HFFc6 (cell line): ENCODE measurements at regions not wholly inside any gene's neighbourhood (a gene's known extent, or its start where the extent isn't known, plus 50 kb on each side); places are given as distances from the start of the nearest gene placed in this dataset.

ENCODE experiments used
- DNase-seq: peaks from one replicate; pipeline ENCODE4 v3.0.0-alpha.2; 2018
- H3K27ac Mint-ChIP-seq: 2 replicates; pipeline ENCODE4 v1.8.0; 2020; ENCODE audit warnings: mild to moderate bottlenecking, mixed read lengths
- H3K27me3 Mint-ChIP-seq: 2 replicates; pipeline ENCODE4 v1.8.0; 2021; ENCODE audit warnings: mild to moderate bottlenecking, moderate library complexity, mixed read lengths; ENCODE audit not compliant: insufficient read depth
- H3K36me3 Mint-ChIP-seq: 2 replicates; pipeline ENCODE4 v1.8.0; 2021; ENCODE audit warnings: low read depth, mixed read lengths
- H3K4me1 Mint-ChIP-seq: 2 replicates; pipeline ENCODE4 v1.8.0; 2020; ENCODE audit warnings: low read depth, mixed read lengths
- H3K4me3 Mint-ChIP-seq: 2 replicates; pipeline ENCODE4 v1.8.0; 2020; ENCODE audit warnings: mild to moderate bottlenecking, moderate library complexity, mixed read lengths
- H3K9me3 Mint-ChIP-seq: 2 replicates; pipeline ENCODE4 v1.8.0; 2020; ENCODE audit warnings: mild to moderate bottlenecking, mixed read lengths
- TF ChIP-seq, protein P1 (sequence below): fragments of 200-600 bp; sonication (generic); IDR thresholded peaks from 2 replicates; pipeline ENCODE4 v1.5.0; 2021; ENCODE audit warnings: antibody characterized with exemption, mild to moderate bottlenecking

DNA sequence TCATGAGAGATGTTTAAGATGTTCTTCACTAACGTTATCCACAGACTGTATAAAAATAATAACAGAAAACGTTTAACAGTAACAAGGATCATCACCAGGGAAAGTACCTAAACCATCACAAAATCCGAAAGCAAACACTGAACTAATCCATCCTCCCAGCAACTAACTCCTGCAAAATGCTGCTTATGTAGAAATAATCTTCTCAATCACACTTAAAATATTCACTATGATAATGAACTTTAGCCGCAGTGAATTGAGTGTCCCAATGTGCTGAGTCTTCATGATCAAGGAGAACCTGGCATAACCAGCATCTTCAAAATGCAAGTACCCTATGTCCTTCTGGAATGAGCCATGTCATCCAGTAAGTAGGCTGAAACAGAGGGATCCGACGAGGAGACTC is 166.1 kb downstream of the LTN1 start:
- DNase-seq, result no peak
- peaks cover 26% of the 10 kb centered on the region for H3K4me1 Mint-ChIP-seq
- H3K27ac Mint-ChIP-seq, result no peak overlapping the region
- peaks cover 6% of the 10 kb centered on the region for H3K27me3 Mint-ChIP-seq
- TF ChIP-seq, protein P1, sequence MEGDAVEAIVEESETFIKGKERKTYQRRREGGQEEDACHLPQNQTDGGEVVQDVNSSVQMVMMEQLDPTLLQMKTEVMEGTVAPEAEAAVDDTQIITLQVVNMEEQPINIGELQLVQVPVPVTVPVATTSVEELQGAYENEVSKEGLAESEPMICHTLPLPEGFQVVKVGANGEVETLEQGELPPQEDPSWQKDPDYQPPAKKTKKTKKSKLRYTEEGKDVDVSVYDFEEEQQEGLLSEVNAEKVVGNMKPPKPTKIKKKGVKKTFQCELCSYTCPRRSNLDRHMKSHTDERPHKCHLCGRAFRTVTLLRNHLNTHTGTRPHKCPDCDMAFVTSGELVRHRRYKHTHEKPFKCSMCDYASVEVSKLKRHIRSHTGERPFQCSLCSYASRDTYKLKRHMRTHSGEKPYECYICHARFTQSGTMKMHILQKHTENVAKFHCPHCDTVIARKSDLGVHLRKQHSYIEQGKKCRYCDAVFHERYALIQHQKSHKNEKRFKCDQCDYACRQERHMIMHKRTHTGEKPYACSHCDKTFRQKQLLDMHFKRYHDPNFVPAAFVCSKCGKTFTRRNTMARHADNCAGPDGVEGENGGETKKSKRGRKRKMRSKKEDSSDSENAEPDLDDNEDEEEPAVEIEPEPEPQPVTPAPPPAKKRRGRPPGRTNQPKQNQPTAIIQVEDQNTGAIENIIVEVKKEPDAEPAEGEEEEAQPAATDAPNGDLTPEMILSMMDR, result no peak
- H3K4me3 Mint-ChIP-seq, result no peak overlapping the region
- H3K36me3 Mint-ChIP-seq, result no peaks in the 10 kb centered on the region
- H3K9me3 Mint-ChIP-seq, result no peaks in the 10 kb centered on the region

DNA sequence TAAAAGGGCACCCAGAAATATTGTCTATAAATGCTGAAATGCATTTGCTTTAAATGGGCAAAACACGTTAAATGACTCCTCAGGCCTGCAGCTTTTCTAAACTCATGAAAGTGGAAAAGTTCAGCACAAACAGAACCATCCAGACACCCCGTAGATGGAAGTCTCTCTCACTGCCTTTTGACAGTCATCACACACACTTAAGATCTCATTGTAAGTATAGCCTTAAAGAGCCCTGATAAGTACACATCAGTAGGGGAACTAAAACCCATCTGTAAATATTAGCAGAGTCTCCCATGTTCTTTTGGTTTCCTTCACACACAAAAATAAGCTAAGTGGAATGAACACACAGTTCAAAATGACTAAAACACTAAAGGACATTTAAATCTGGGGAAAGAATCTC is 166.7 kb downstream of the LTN1 start:
- TF ChIP-seq, protein P1, result no peak
- peaks cover 31% of the 10 kb centered on the region for H3K4me1 Mint-ChIP-seq
- H3K27ac Mint-ChIP-seq, result no peak overlapping the region
- H3K4me3 Mint-ChIP-seq, result no peak overlapping the region
- H3K36me3 Mint-ChIP-seq, result no peaks in the 10 kb centered on the region
- no peak for DNase-seq
- H3K27me3 Mint-ChIP-seq, result peaks cover 6% of the 10 kb centered on the region
- no peaks in the 10 kb centered on the region for H3K9me3 Mint-ChIP-seq

DNA sequence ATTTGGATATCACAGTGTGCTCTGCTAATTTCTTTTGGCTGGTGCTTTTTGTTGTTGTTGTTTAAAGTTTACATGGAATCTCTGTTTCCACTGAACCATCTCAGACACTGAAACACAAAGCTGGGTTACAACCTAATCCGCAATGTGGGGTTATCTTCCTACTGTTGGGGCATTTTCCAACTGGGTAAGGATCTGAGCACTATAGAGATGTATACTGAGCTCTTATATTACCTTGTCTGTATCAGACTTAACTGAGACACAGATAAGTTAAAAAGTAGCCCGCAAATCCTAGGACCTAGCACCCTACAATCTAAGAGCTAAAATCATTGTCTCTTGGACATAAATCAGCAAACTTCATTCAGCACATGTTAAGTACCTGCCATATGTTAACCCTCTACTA is 169.2 kb downstream of the LTN1 start:
- H3K27me3 Mint-ChIP-seq, result peaks cover 6% of the 10 kb centered on the region
- no peak overlapping the region for H3K4me3 Mint-ChIP-seq
- H3K36me3 Mint-ChIP-seq, result no peaks in the 10 kb centered on the region
- TF ChIP-seq, protein P1, result no peak
- H3K9me3 Mint-ChIP-seq, result no peaks in the 10 kb centered on the region
- no peak for DNase-seq
- H3K27ac Mint-ChIP-seq, result peak overlapping the region; percentile 30; the same call in 1 of the 2 replicates
- H3K4me1 Mint-ChIP-seq, result peaks cover 52% of the 10 kb centered on the region

DNA sequence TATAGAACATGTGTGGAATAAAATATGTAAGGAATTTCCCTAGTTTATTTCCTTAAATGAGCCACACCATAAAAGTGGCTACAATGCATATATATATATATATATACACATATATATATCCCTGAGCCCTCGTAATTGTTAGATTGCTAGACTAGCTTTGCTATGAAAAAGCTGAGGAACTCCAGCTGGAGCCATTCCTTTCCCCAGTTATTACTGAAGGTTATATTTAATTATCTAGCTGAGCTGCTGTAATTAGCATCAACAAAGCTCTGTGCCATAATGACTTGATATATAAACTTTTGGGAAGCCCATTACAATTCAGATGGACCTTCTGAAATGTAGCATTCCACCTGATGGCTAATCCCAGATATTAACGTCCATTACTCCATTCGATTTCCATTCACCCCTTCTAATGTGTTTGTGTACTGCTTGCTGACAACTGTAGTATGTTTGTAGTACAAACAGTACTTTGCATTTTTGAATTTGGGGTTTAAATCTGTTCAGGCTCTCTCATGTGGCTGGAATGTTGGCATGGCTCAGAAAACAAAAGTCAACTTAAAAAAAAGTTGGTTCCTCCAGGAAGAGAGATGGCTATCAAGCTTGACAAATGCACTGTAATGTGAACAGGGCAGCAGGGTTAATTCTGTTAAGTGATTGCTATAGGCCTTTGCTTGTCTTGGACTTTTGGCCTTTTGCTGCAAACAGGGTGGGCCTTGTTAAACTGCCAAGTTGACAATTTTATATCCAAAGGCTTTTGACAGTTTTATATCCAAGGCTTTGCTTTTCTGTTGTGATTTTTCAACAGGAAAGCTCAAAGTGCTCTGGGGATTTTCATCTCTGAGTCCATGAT is 170.0 kb downstream of the LTN1 start:
- H3K27ac Mint-ChIP-seq, result peak overlapping the region; percentile 30; the same call in 1 of the 2 replicates
- H3K4me3 Mint-ChIP-seq, result no peak overlapping the region
- H3K4me1 Mint-ChIP-seq, result peaks cover 55% of the 10 kb centered on the region
- TF ChIP-seq, protein P1, result no peak
- peaks cover 6% of the 10 kb centered on the region for H3K27me3 Mint-ChIP-seq
- peak; percentile 77 for DNase-seq
- H3K36me3 Mint-ChIP-seq, result no peaks in the 10 kb centered on the region
- H3K9me3 Mint-ChIP-seq, result no peaks in the 10 kb centered on the region

DNA sequence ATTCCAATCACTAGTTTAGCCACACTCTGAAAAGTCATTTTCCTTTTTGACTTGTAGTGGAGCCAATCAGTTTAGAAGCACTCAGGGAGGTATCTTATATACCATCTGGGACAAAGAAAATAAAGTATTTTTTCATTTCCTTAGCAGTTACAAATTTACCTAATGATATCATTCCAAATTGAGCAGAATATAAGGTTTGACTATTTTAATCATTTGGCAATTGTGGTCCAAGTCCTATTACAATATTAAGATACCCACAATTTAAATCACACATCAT is 170.6 kb downstream of the LTN1 start:
- no peaks in the 10 kb centered on the region for H3K36me3 Mint-ChIP-seq
- peaks cover 6% of the 10 kb centered on the region for H3K27me3 Mint-ChIP-seq
- TF ChIP-seq, protein P1, result no peak
- no peaks in the 10 kb centered on the region for H3K9me3 Mint-ChIP-seq
- no peak overlapping the region for H3K4me3 Mint-ChIP-seq
- no peak for DNase-seq
- peaks cover 49% of the 10 kb centered on the region for H3K4me1 Mint-ChIP-seq
- no peak overlapping the region for H3K27ac Mint-ChIP-seq
